Glutamatergic neuron (in vitro differentiated cells): ENCODE measurements at regions not wholly inside any gene's neighbourhood (a gene's known extent, or its start where the extent isn't known, plus 50 kb on each side); places are given as distances from the start of the nearest gene placed in this dataset.

Source experiments
- DNase-seq: peaks from one replicate; pipeline ENCODE4 v3.0.0; 2022
- H3K27ac Mint-ChIP-seq: one replicate; pipeline ENCODE4 v1.8.0; 2020; ENCODE audit warnings: mild to moderate bottlenecking, mixed read lengths, inconsistent platforms; ENCODE audit not compliant: unreplicated experiment
- H3K27me3 Mint-ChIP-seq: one replicate; pipeline ENCODE4 v1.8.0; 2020; ENCODE audit warnings: mild to moderate bottlenecking, moderate library complexity, mixed read lengths, inconsistent platforms; ENCODE audit not compliant: unreplicated experiment
- H3K36me3 Mint-ChIP-seq: one replicate; pipeline ENCODE4 v1.8.0; 2020; ENCODE audit warnings: mild to moderate bottlenecking, mixed read lengths, inconsistent platforms; ENCODE audit not compliant: unreplicated experiment
- H3K4me1 Mint-ChIP-seq: one replicate; pipeline ENCODE4 v1.8.0; 2020; ENCODE audit warnings: mild to moderate bottlenecking, low read depth, mixed read lengths, inconsistent platforms; ENCODE audit not compliant: unreplicated experiment
- H3K4me3 Mint-ChIP-seq: one replicate; pipeline ENCODE4 v1.8.0; 2020; ENCODE audit warnings: mild to moderate bottlenecking, mixed read lengths, inconsistent platforms; ENCODE audit not compliant: unreplicated experiment
- H3K9me3 Mint-ChIP-seq: one replicate; pipeline ENCODE4 v1.8.0; 2020; ENCODE audit warnings: mild to moderate bottlenecking, moderate library complexity, mixed read lengths, inconsistent platforms; ENCODE audit not compliant: unreplicated experiment
- CTCF ChIP-seq: fragments of 200-600 bp; sonication (generic); IDR thresholded peaks from one replicate; pipeline ENCODE4 v1.5.0; 2021; ENCODE audit not compliant: partially characterized antibody, unreplicated experiment

GRCh38 chr1:38580594-38580993, 279.0 kb downstream of the RRAGC start:
- Mint-ChIP-seq H3K36me3 (peaks cover 31% of the 10 kb centered on the region), H3K27ac (no peak overlapping the region), H3K4me1 (peaks cover 2% of the 10 kb centered on the region), H3K9me3 (peaks cover 4% of the 10 kb centered on the region), H3K27me3 (peaks cover 12% of the 10 kb centered on the region), H3K4me3 (no peak overlapping the region)
- no peak for DNase-seq
- no peak for TF ChIP-seq CTCF

- Mint-ChIP-seq H3K4me1 (no peaks in the 10 kb centered on the region), H3K27ac (no peak overlapping the region), H3K4me3 (peak overlapping the region; percentile 95), H3K9me3 (peaks cover 2% of the 10 kb centered on the region), H3K27me3 (peaks cover 10% of the 10 kb centered on the region), H3K36me3 (peaks cover 27% of the 10 kb centered on the region)
- no peak for TF ChIP-seq CTCF
- DNase-seq, result no peak
Measured at GRCh38 chr1:38579056-38579455, 280.5 kb downstream of the RRAGC start.

GRCh38 chr1:38578271-38578951, 281.2 kb downstream of the RRAGC start:
- Mint-ChIP-seq H3K27me3 (peaks cover 10% of the 10 kb centered on the region), H3K4me3 (peak overlapping the region; percentile 95), H3K4me1 (no peaks in the 10 kb centered on the region), H3K27ac (no peak overlapping the region), H3K9me3 (peaks cover 1% of the 10 kb centered on the region), H3K36me3 (peaks cover 20% of the 10 kb centered on the region)
- TF ChIP-seq CTCF, result no peak
- peak; percentile 43 for DNase-seq

- H3K27ac Mint-ChIP-seq, result no peak overlapping the region
- peak overlapping the region; percentile 95 for H3K4me3 Mint-ChIP-seq
- no peaks in the 10 kb centered on the region for H3K9me3 Mint-ChIP-seq
- H3K27me3 Mint-ChIP-seq, result peaks cover 10% of the 10 kb centered on the region
- H3K4me1 Mint-ChIP-seq, result no peaks in the 10 kb centered on the region
- no peak for TF ChIP-seq CTCF
- peaks cover 17% of the 10 kb centered on the region for H3K36me3 Mint-ChIP-seq
- DNase-seq, result no peak
Measured at GRCh38 chr1:38577937-38578270, 281.7 kb downstream of the RRAGC start.

- peaks cover 13% of the 10 kb centered on the region for H3K36me3 Mint-ChIP-seq
- H3K4me3 Mint-ChIP-seq, result no peak overlapping the region
- no peak overlapping the region for H3K27ac Mint-ChIP-seq
- H3K9me3 Mint-ChIP-seq, result no peaks in the 10 kb centered on the region
- TF ChIP-seq CTCF, result no peak
- H3K4me1 Mint-ChIP-seq, result peaks cover under 1% of the 10 kb centered on the region
- peaks cover 11% of the 10 kb centered on the region for H3K27me3 Mint-ChIP-seq
- DNase-seq, result no peak
Measured at GRCh38 chr1:38577385-38577784, 282.2 kb downstream of the RRAGC start.
